H1 (cell line): ENCODE measurements at regions not wholly inside any gene's neighbourhood (a gene's known extent, or its start where the extent isn't known, plus 50 kb on each side); places are given as distances from the start of the nearest gene placed in this dataset.

Experiments
- CHD7 ChIP-seq: fragments of 300-600 bp; sonication (generic); IDR thresholded peaks from 2 replicates; pipeline ENCODE4 v1.7.1; 2012; ENCODE audit warnings: low read length, moderate library complexity, mild to moderate bottlenecking, inconsistent platforms; ENCODE audit not compliant: insufficient replicate concordance
- CREB1 ChIP-seq: IDR thresholded peaks from 2 replicates; pipeline ENCODE4 v1.6.1; 2012; ENCODE audit warnings: inconsistent platforms
- CTBP2 ChIP-seq: IDR thresholded peaks from 2 replicates; pipeline ENCODE4 v1.7.0; 2011; ENCODE audit warnings: borderline replicate concordance, mild to moderate bottlenecking, moderate library complexity, mixed read lengths, low read length; ENCODE audit not compliant: insufficient read depth, insufficient read length
- EP300 ChIP-seq, 2 experiments: IDR thresholded peaks; 1 replicate in 1 of 2; 2 replicates in 1 of 2; pipeline ENCODE4 v1.6.1; 2011 to 2012; ENCODE audit warnings: low read depth in 2 of 2, low read length in 2 of 2, mild to moderate bottlenecking in 2 of 2, borderline replicate concordance in 1 of 2, inconsistent platforms in 1 of 2, moderate library complexity in 1 of 2
- KDM1A ChIP-seq: fragments of 200-600, 300-600 bp; sonication (generic); IDR thresholded peaks from 2 replicates; pipeline ENCODE4 v1.7.1; 2016; ENCODE audit warnings: mild to moderate bottlenecking, low read length, borderline replicate concordance
- KDM4A ChIP-seq: IDR thresholded peaks from one replicate; pipeline ENCODE4 v1.7.1; 2012; ENCODE audit warnings: low read depth, mild to moderate bottlenecking, moderate library complexity, low read length, inconsistent platforms; ENCODE audit not compliant: severe bottlenecking
- RNF2 ChIP-seq: fragments of 200-900, 300-1000 bp; sonication (generic); IDR thresholded peaks from 2 replicates; pipeline ENCODE4 v1.7.1; 2016; ENCODE audit warnings: borderline replicate concordance, low read depth, mild to moderate bottlenecking, antibody characterized with exemption, low read length; ENCODE audit not compliant: poor library complexity, severe bottlenecking; ENCODE audit errors: missing control alignments
- SRF ChIP-seq: IDR thresholded peaks from 2 replicates; pipeline ENCODE4 v1.6.1; 2011; ENCODE audit warnings: mild to moderate bottlenecking, low read depth, low read length, moderate library complexity
- TEAD4 ChIP-seq: IDR thresholded peaks from 2 replicates; pipeline ENCODE4 v1.6.1; 2012; ENCODE audit warnings: low read depth, low read length, inconsistent platforms, mixed read lengths
- USF2 ChIP-seq: IDR thresholded peaks from 2 replicates; pipeline ENCODE4 v1.6.1; 2011; ENCODE audit warnings: low read length, improper control_type of control experiment

DNA sequence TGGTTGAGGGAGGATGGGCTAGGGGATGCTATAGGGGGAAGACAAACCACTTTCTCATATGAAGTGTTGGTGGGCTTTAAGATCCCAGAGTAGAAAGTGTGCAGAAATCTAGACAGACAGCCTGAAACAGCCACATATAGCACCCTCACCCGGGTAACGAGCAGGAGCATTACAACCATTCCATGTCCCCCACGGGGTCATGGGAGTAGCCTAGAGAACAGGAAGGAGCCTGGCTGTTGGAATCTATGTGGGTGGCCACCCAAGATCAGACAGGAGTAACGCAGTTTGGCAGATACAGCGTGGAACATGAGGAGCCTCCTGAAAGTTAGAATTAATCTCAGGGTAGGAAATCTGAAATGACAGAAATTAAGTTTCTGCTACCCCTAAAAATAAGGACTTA is 146.1 kb upstream of the RAI14 start (continued):
- TF ChIP-seq CHD7 (no peak), CREB1 (no peak), TEAD4 (no peak), CTBP2 (no peak), KDM1A (no peak), EP300 (IDR thresholded peaks at IDR 0.05; ENCODE audit: borderline replicate concordance in 1 of 2, low read depth in 2 of 2, low read length in 2 of 2) (no peak), USF2 (no peak), RNF2 (no peak), SRF (no peak), KDM4A (no peak)
